ENCODE measurements at regions not wholly inside any gene's neighbourhood (a gene's known extent, or its start where the extent isn't known, plus 50 kb on each side); places are given as distances from the start of the nearest gene placed in this dataset.
"Not testable (repeated sequence)": the region's sequence is repeated elsewhere in the genome, so short reads cannot be mapped to it uniquely, and the experiment has no call there.

- no peak for DNase-seq
Observed at GRCh38 chr6:135555550-135555949, 58.0 kb upstream of the AHI1 start.

- no peak for DNase-seq
Observed at GRCh38 chr6:135557582-135557981, 60.0 kb upstream of the AHI1 start.

GRCh38 chr6:135565605-135566004 lies 68.1 kb upstream of the AHI1 start:
- not testable (repeated sequence) for DNase-seq

- DNase-seq: no peak
Observed at GRCh38 chr6:135566311-135567068, 69.0 kb upstream of the AHI1 start.

GRCh38 chr6:135567375-135568083 lies 70.0 kb upstream of the AHI1 start:
- DNase-seq: no peak

GRCh38 chr6:135568379-135568778 lies 70.8 kb upstream of the AHI1 start:
- peak; percentile 63 for DNase-seq

- DNase-seq: no peak
Observed at GRCh38 chr6:135572051-135572450, 74.5 kb upstream of the AHI1 start.

GRCh38 chr6:135575629-135576028 lies 78.1 kb upstream of the AHI1 start:
- DNase-seq: no peak

GRCh38 chr6:135576055-135576454 lies 78.5 kb upstream of the AHI1 start:
- no peak for DNase-seq

- DNase-seq: peak; percentile 59
Observed at GRCh38 chr6:135577059-135577538, 79.6 kb upstream of the AHI1 start.

GRCh38 chr6:135578976-135579375 lies 81.4 kb upstream of the AHI1 start:
- DNase-seq: no peak

GRCh38 chr6:135581211-135581610 lies 83.7 kb upstream of the AHI1 start:
- no peak for DNase-seq

- no peak for DNase-seq
Observed at GRCh38 chr6:135583256-135583761, 85.8 kb upstream of the AHI1 start.

- DNase-seq: no peak
Observed at GRCh38 chr6:135586388-135586787, 88.8 kb upstream of the AHI1 start.

- DNase-seq: peak; percentile 70
Observed at GRCh38 chr6:135586844-135587243, 89.3 kb upstream of the AHI1 start.

- no peak for DNase-seq
Observed at GRCh38 chr6:135592276-135592675, 94.7 kb upstream of the AHI1 start.

- DNase-seq: no peak
Observed at GRCh38 chr6:135594000-135594399, 96.5 kb upstream of the AHI1 start.

- no peak for DNase-seq
Observed at GRCh38 chr6:135600086-135600702, 102.7 kb upstream of the AHI1 start.

- no peak for DNase-seq
Observed at GRCh38 chr6:135600931-135601330, 103.4 kb upstream of the AHI1 start.

- DNase-seq: no peak
Observed at GRCh38 chr6:135601857-135602256, 104.3 kb upstream of the AHI1 start.

- no peak for DNase-seq
Observed at GRCh38 chr6:135603249-135603648, 105.7 kb upstream of the AHI1 start.

- no peak for DNase-seq
Observed at GRCh38 chr6:135604035-135604860, 106.7 kb upstream of the AHI1 start.

Measured in activated CD4-positive, alpha-beta T cell treated with anti-CD3 and anti-CD28 coated beads, Interleukin-2, amount 50 U/mL, for 16 hours (primary cell).